ENCODE measurements at regions not wholly inside any gene's neighbourhood (a gene's known extent, or its start where the extent isn't known, plus 50 kb on each side); places are given as distances from the start of the nearest gene placed in this dataset.

DNA sequence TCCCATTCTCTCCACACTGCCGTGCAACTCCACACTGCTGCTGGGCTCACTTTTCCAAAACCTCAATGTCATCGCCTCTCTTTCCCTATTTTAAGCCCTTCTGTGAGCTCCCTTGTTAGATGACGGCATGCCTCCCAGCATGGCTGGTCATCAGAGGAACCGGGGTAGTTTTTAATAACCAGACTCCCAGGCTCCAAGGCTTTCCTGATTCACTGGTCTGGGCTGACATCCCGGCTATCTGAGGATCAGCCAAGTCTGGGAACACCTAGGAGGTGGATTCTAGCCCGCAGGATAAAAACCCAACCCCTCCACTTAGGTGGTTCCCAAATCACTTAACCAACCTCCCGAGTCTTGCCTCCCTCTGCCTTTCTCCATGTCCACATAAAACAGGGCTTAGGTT, 295.4 kb upstream of the FZD8 start:
- H3K27me3 ChIP-seq (ENCODE audit: insufficient read depth, low read length, poor library complexity, severe bottlenecking) = no peaks in the 10 kb centered on the region
- no peak overlapping the region for H3K4me3 ChIP-seq (ENCODE audit: low read length, poor library complexity, severe bottlenecking)
- no peaks in the 10 kb centered on the region for H3K79me2 ChIP-seq (ENCODE audit: insufficient read depth, low read length)
- H3K36me3 ChIP-seq (ENCODE audit: insufficient read depth, low read length) = no peaks in the 10 kb centered on the region
- no peaks in the 10 kb centered on the region for H3K9me3 ChIP-seq (ENCODE audit: insufficient read depth, low read depth, low read length)
- TF ChIP-seq, protein P1, sequence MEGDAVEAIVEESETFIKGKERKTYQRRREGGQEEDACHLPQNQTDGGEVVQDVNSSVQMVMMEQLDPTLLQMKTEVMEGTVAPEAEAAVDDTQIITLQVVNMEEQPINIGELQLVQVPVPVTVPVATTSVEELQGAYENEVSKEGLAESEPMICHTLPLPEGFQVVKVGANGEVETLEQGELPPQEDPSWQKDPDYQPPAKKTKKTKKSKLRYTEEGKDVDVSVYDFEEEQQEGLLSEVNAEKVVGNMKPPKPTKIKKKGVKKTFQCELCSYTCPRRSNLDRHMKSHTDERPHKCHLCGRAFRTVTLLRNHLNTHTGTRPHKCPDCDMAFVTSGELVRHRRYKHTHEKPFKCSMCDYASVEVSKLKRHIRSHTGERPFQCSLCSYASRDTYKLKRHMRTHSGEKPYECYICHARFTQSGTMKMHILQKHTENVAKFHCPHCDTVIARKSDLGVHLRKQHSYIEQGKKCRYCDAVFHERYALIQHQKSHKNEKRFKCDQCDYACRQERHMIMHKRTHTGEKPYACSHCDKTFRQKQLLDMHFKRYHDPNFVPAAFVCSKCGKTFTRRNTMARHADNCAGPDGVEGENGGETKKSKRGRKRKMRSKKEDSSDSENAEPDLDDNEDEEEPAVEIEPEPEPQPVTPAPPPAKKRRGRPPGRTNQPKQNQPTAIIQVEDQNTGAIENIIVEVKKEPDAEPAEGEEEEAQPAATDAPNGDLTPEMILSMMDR (conservative IDR thresholded peaks at IDR 0.05; ENCODE audit: low read length) = no peak
- TF ChIP-seq EZH2phosphoT487 (IDR thresholded peaks at IDR 0.05; ENCODE audit: borderline replicate concordance) = no peak
- no peaks in the 10 kb centered on the region for H4K20me1 ChIP-seq (ENCODE audit: insufficient read depth, low read length, poor library complexity, severe bottlenecking)
- no peaks in the 10 kb centered on the region for H3K9me2 ChIP-seq (replicated peaks; ENCODE audit: low read depth, low read length)
- no peaks in the 10 kb centered on the region for H3F3A ChIP-seq (ENCODE audit: low read depth)
- H3K9ac ChIP-seq (ENCODE audit: low read depth, low read length, poor library complexity, severe bottlenecking) = no peak overlapping the region
- no peaks in the 10 kb centered on the region for H3K4me1 ChIP-seq (ENCODE audit: insufficient read depth, low read length, poor library complexity, severe bottlenecking)
- no peak overlapping the region for H3K4me2 ChIP-seq (ENCODE audit: low read depth, low read length, poor library complexity, severe bottlenecking)
- no peak overlapping the region for H2AFZ ChIP-seq (ENCODE audit: low read length)

DNA sequence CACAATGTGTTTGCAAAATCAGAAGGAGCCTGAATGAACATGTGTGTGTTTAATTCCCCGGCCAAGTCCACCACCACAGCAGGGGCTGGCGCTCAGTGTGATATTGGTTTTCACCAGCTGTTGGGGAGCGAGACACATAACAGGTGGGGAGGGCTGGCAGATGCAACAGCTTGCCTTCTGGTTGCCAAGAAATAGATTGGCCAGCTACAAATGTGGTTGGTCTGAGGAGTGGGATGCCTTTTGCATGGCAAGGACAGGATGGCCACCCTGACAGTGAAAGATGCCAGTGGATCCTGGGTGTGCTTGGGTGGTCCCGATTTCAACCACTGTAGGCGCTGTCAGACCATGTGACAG, 292.5 kb upstream of the FZD8 start:
- TF ChIP-seq, protein P1 (conservative IDR thresholded peaks at IDR 0.05; ENCODE audit: low read length) = no peak
- no peak for TF ChIP-seq EZH2phosphoT487 (IDR thresholded peaks at IDR 0.05; ENCODE audit: borderline replicate concordance)
- Histone ChIP-seq H3K4me3 (ENCODE audit: low read length, poor library complexity, severe bottlenecking) (no peak overlapping the region), H3K4me2 (ENCODE audit: low read depth, low read length, poor library complexity, severe bottlenecking) (no peak overlapping the region), H4K20me1 (ENCODE audit: insufficient read depth, low read length, poor library complexity, severe bottlenecking) (no peaks in the 10 kb centered on the region), H3K27me3 (ENCODE audit: insufficient read depth, low read length, poor library complexity, severe bottlenecking) (no peaks in the 10 kb centered on the region), H2AFZ (ENCODE audit: low read length) (no peak overlapping the region), H3K79me2 (ENCODE audit: insufficient read depth, low read length) (no peaks in the 10 kb centered on the region), H3K9ac (ENCODE audit: low read depth, low read length, poor library complexity, severe bottlenecking) (no peak overlapping the region), H3F3A (ENCODE audit: low read depth) (no peaks in the 10 kb centered on the region), H3K36me3 (ENCODE audit: insufficient read depth, low read length) (no peaks in the 10 kb centered on the region), H3K9me2 (replicated peaks; ENCODE audit: low read depth, low read length) (no peaks in the 10 kb centered on the region), H3K9me3 (ENCODE audit: insufficient read depth, low read depth, low read length) (no peaks in the 10 kb centered on the region), H3K4me1 (ENCODE audit: insufficient read depth, low read length, poor library complexity, severe bottlenecking) (no peaks in the 10 kb centered on the region)

DNA sequence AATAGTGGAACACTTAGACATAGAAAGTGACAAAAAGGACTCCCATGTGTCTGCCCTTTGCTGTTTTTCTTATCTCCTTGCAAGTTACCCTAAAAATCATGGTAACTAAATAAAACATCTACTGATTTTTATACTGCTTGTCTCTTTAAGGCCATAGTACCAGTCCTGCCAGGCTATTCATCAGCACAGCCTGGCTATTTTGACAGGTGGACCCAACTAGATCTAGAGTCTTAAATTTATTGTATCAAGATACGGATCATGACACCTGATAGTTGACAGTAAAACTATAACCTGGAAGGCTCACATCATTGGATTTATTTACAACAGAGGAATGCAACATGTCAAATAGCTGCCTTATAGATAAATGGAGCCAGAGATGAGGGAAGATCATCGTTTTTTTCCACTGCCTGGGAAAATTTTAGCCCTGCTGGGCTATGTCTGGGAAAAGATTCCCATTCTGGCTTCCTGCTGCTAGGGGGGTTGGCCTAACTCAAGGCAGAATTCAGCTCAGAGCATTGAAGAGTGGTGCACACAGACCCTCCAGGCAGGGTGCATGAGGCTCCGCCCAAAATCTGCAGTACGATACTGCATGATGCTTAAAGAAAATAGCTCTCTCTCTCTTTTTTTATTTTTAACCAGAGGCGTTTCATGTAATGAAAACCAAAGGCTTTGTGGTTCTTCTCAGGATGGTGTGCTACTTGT, 292.0 kb upstream of the FZD8 start:
- Histone ChIP-seq H3K4me1 (ENCODE audit: insufficient read depth, low read length, poor library complexity, severe bottlenecking) (no peaks in the 10 kb centered on the region), H3F3A (ENCODE audit: low read depth) (no peaks in the 10 kb centered on the region), H3K27me3 (ENCODE audit: insufficient read depth, low read length, poor library complexity, severe bottlenecking) (no peaks in the 10 kb centered on the region), H3K9me3 (ENCODE audit: insufficient read depth, low read depth, low read length) (no peaks in the 10 kb centered on the region), H3K9ac (ENCODE audit: low read depth, low read length, poor library complexity, severe bottlenecking) (no peak overlapping the region), H3K4me3 (ENCODE audit: low read length, poor library complexity, severe bottlenecking) (no peak overlapping the region), H3K4me2 (ENCODE audit: low read depth, low read length, poor library complexity, severe bottlenecking) (no peak overlapping the region), H3K79me2 (ENCODE audit: insufficient read depth, low read length) (no peaks in the 10 kb centered on the region), H4K20me1 (ENCODE audit: insufficient read depth, low read length, poor library complexity, severe bottlenecking) (no peaks in the 10 kb centered on the region), H2AFZ (ENCODE audit: low read length) (no peak overlapping the region), H3K36me3 (ENCODE audit: insufficient read depth, low read length) (no peaks in the 10 kb centered on the region), H3K9me2 (replicated peaks; ENCODE audit: low read depth, low read length) (no peaks in the 10 kb centered on the region)
- TF ChIP-seq, protein P1 (conservative IDR thresholded peaks at IDR 0.05; ENCODE audit: low read length) = no peak
- TF ChIP-seq EZH2phosphoT487 (IDR thresholded peaks at IDR 0.05; ENCODE audit: borderline replicate concordance) = no peak

Data from Loucy (cell line).